NCI-H526 treated with DMSO at 0.1 percent for 48 hours (cell line): ENCODE measurements at regions not wholly inside any gene's neighbourhood (a gene's known extent, or its start where the extent isn't known, plus 50 kb on each side); places are given as distances from the start of the nearest gene placed in this dataset.

ENCODE experiments used
- DNase-seq: peaks from one replicate; lab custom pipeline; 2025; lab: John Stamatoyannopoulos, UW

DNA sequence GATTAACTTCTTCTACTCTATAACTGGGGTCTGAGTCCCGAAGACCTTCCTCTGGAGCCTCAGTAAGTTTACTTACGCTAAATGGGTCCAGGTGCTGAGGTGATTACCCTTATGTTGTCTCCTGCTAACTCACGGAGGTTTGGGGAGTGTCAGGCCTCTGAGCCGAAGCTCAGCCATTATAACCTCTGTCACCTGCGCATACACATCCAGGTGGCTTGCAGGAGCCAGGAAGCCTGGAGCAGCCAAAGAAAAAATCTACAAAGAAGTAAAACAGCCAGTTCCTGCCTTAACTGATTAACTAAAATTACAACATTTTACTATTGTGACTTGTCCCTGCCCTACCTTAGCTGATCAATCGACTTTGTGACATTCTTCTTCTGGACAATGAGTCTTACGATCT is 350.7 kb downstream of the GLRX3 start:
- DNase-seq = no peak

DNA sequence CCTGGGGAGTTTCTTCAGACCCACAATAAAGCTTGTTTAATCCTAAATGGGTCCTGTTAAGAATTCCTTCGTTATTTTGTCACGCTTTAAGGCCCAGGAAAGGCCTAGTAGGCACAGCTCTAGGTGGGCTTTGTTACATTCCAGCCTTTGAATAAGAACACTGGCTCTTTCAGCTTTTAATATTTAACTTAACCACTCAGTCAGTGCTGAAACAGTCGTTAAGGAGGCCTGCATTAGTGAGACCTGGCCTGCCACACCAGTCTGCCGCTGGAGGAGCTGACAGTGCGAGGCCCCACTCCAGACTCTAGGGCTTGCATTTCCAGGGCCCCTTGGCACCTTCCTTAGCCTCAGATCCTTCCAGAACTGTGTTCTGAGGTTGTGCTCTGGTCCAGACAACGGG is 351.4 kb downstream of the GLRX3 start:
- no peak for DNase-seq

DNA sequence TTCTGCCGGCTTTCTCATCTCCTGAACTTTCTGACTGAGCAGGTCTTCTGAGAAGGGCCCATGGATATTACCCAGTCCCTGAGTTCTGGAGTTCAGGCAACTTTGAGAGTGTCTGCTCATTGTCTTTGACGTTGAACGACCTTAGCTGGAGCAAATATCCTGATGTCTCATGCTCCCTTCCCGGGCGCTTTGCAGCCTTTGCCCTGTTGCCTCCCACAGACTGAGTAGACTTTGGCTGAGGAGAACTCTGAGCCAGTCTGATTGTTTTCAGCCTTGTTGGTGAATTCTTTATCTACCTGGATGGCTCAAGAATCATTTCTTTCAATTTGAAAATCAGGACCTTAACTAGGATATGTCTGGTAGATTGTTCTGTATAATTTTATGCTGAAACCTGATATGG is 353.7 kb downstream of the GLRX3 start:
- DNase-seq = no peak

DNA sequence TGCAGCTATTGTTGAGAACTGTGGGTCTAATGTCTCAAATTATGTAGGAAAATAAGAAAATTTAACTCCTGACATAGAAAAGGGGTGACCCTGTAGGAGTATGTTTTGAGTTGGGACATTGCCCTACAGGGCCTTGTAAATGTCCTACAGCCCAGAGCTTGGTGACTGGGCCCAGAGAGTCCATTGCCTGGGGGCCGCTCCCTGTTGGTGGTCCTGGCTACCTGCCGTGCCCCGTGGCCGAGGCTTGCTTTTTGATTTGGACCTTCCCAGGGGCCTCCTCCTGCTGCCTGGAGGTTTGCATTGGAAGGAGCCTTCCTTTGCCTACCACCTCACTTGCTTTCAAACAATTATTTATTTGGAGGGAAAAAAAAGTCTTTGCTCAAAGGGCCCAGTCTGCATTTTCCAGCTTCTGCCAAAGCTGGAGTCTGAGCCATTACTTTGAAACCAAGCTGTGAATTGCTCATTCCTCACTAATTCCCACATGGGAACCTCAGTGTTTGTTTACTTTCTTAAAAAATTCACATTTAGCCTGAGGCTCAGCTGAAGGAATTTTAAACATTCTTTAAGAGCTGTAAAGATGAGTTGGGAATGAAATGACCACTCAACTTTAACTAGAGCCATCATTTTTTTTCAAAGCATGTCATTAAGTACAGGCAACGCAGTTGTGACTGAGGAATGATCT is 355.0 kb downstream of the GLRX3 start:
- no peak for DNase-seq

DNA sequence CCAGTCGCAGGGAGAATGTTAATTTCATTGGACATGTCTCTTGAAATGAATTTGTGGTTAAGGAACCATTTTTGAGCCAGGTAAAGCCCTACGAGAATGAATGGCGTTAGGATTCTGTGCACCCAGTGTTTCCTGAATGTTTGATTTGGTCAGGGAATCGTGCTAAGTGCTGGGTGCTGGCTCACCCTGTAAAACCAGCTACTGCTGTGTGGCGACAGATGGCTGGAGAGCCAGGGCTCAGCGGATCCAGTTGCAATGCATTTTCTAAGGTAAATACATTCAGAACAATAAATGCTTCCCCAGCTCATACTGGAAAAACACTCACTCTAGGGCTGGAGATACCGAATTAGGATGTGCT is 355.5 kb downstream of the GLRX3 start:
- no peak for DNase-seq

DNA sequence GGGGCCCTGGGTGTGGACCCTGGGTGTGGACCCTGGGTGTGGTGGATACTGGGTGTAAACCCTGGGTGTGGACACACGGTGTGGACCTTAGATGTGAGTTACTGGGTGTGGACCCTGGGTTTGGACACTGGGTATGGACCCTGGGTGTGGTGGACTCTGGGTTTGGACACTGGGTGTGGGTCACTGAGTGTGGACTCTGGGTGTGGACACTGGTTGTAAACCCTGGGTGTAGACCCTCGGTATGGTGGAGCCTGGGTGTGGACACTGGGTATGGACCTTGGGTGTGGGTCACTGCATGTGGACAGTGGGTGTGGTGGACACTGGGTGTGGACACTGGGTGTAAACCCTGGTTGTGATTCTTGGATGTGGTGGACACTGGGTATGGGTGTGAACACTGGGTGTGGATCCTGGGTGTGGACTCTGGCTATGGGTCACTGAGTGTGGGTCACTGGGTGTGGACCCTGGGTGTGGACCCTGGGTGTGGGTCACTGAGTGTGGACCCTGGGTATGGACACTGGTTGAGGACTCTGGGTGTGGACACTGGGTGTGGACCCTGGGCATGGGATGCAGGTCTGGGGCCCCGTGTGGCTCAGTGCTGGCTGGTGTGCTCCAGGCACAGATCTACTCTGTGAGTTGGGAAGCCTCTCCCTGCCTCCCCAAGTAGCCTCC is 356.2 kb downstream of the GLRX3 start:
- DNase-seq = no peak

DNA sequence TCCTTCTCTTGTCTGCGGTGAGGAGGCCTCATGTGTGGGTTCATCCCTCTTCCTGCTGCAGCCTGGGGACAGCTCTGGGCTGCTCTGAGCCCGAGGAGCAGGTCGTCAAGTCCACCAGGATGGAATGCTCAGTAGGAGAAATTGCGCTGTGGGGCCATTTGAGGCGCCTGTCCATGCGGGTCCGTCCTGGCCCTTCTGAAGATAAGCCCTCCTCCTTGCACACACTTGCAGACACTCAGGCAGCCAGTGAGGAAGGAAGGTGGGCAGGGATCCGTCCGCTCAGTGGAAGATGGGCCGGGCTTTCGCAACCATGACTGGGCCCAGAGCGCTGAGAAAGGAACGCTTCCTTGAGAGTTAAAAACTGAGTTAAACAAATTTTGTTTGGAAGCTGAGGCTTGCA is 356.8 kb downstream of the GLRX3 start:
- DNase-seq = no peak

DNA sequence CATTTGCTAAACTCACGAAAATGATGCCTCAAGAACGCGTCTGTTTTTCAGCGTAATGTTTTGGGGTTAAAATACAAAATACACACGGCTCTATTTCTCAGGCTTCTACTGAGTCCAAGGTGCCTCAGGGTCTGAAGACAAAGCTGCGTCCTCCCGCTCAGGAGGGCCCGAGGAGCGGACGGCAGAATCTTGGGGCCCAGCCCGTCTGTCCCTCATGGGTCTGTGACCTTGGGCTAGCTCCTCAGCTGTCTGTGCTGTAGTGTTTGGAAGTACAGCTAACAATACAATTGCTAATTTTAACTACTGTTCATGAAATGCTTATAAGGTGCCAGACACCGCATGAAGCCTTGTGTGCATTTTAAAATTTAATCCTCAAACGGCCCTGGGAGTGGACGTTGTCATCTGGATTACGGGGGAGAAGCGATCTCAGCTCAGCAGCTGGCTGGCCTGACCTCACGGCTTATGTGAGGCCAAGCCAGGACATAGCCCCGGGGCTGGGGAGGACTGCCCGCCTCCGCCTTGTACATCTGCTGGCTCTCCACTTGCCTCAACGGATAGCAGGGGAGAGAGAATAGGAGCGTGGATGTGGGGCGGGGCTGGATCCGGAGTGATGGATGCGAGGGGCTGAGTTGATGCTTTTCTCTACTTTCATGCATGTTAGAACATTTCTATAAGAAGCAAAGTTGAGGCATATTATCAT is 357.4 kb downstream of the GLRX3 start:
- no peak for DNase-seq

DNA sequence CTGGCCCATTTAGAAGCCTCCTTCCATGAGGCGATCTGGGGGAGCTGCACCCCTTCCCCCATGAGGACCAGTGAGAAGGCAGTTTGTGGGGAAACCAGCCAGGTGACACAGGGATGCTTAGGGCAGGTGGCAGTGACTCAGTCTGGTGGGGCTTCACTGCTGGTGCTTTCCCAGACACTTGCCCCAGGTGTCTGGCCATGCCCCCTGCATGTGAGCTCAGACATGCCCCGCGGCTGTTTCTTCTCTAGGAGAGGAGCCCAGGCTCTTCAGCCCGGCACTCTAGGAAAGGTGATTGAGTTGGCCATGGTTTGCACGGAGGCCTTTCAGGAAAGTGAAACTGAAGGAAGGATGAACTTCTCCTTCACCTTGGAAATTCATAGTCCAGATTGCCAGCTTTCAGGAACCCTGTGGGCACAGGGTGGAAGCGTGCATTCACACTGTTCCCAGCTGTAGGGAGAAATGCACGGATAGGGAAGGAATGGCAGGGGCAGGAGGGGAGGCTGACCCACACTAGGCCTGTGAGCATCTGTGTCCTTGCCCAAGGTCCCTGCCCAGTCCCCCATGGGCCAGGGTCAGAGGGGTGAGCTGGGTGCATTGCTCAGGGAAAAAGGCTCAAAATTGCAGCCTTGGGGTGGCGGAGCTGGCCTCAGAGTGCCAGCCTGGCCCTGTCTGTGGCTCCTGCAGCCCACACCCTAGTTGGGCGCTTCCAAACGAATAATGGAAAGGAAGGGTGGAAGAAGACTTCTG is 359.1 kb downstream of the GLRX3 start:
- no peak for DNase-seq

DNA sequence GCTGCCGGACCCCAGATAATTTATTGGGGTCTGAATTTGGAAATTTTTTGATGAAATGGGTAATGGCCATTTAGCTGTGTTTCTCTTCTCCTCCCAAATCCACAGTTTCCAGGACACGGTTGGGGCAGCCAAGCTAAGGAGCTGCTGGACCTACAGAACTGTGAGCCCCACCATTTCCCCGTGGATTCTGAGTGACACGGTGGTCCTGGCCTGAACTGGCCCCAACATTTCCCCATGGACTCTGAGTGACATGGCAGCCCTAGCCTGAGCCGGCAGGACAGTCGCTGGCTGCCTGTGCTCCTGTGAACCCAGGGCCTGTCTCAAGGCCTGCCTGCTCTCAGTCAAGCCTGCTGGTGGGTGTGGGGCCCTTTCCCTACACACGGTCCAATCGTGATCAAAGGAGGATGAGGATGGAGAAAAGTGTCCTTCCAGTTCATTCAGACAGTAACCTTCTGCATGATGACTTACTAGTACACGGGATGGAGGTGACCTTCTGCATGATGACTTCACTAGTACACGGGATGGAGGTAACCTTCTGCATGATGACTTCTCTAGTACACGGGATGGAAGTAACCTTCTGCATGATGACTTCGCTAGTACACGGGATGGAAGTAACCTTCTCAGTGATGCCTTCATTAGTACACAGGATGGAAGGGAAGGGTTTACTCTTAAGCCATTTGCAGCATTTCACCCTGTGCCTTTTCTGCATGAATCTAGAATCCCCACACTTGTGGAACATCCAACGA is 359.9 kb downstream of the GLRX3 start:
- no peak for DNase-seq

DNA sequence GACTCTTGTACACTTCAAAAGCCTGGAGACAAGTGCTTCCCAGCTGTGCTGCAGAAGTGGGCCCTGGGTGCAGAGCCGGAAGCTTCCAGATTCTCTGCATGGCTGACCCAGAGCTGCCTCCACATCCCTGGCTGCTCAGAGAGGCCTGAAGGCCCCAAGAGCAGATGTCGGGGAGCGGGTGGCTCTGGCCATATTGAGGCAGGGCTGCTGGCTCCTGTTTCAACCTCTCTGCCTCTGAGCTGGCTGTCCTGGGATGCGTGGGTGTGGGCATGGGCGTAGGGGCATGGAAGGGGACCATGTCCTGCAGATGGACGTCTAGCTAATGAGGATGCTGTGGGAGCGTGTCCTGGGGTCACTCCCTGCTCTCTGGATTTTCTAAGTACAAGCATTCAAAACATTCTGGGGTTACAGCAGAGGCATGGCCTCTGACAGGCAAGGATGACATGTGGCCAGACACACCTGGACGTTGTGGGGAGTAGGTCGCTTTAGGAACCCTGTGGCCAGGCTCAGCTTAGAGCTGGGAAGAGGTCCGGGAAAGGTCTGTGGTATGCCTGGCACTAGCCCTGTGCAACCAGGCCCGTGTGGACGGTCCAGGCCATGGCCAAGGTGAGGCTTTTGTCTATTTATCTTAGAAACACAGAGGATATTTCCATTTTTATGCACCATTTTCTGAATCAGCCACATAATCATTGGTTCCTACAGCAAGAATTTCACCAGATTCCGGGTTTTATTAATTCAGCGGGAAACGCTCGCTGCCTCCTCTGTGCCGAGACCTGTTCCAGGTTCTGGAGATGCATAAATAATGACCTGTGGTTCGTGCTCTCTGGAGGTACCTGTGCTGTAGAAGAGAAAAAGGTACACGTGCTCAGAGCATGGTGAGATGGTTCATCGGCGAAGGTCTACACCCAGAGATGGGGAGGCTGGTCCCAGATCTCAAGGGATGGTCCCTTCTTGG is 361.1 kb downstream of the GLRX3 start:
- DNase-seq = no peak

DNA sequence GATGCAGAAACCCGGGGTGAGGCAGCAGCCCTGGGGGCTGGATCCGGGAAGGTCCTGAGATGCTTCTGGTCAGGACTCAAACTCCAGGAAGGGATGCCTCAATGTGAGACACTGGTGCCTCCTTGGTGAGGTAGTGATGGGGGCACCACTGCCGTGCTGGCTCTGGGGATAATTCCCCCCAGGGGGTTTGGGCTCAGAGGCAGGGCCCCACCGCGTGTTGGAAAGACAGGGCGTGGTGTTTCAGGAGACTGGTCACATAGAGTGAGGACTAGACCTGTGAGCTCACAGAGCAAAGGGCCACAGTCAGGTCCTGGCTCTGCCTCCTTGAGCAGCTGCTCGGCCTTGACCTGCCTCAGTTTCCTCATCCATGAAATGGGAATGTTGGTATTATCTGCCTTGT is 361.9 kb downstream of the GLRX3 start:
- no peak for DNase-seq

DNA sequence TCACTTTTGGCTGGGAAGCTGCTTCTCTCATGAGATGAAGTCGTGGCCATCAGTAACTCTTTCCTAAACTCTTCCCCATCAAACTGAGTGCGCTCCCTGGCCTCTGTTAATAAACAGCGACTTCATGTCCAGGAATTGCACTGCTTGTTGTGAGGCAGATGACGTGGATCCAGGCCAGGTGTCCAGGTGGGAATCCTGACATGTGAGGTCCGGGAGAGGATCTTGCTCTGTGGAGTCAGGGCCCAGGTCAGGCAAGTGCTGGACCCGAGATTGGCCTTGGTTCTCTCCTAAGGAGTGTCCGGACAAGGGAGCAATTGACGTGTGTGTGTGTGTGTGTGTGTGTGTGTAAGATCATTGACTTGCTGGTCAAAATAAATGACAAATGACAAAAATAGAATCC is 362.7 kb downstream of the GLRX3 start:
- no peak for DNase-seq

DNA sequence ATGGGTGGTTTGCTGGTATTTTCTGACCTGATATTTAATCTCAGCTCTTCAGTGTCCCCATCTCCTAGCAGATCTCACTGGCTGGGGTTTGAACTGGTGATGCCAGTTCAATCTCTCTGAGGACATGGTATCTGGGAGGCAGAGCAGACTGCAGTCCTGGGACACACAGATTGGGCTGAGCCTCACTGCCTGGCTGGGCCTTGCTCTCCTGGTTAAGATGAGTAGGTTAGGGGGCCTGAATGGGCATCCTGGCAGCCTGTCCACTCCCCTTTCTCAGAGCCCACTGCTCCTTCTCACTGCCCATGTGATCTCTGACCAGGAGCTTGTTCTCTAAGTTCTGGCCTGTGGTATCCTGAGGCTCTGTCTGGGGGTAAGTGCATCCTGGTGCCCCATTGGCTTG is 363.4 kb downstream of the GLRX3 start:
- DNase-seq = no peak

DNA sequence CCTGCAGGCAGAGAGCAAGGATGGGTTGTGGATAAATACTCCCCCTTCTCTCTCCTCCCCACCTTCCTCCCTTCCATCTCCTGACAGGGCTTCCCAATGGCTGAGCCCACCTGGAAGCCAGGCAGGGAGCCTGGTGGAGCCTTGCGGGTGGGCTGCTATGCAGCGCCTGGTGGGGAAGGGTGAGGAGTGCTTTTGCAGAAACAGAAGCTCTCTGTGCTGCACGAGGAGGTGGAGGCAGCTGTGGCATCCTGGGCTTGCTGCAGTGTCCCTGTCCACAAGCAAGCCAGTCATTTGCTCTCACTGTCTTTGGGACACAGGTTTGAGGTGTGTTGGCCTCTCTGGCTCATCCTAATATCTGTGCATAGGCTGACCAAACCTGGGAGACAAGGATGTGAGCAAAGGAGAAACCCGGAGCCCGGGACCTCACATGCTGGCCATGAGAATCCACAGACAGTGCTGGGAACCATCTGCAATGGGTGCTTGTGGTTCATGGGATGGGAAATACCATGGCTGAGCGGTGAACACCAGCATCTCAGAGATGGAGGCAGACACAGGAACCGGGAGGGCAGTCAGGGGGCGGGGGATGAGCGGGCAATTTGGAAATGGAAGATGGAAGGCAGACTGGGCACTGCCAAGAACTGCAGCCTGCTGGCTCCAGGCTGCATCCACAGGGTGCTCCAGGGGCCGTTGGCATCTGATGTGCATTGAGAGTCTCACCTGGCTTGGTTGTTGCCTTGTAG is 364.2 kb downstream of the GLRX3 start:
- DNase-seq = no peak

DNA sequence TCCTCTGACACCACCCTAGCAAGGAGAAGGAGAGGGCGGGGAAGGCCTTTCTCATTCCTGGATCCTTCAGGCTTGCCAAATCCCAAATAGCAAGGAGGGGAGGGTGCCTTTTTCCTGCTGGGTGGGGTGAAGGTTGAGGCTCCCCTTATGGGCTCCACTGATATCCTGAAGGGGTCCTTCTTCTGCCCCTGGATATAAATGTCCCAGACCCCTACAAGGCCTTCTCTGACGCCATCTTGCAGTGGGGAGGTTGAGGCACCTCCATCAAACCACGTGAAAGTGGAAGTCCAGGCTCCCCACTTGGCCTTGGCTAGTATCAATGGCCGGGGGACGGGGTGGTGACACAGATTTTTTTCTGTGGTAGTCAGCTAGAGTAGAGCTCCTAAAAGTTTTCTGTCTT is 371.3 kb downstream of the GLRX3 start:
- no peak for DNase-seq

DNA sequence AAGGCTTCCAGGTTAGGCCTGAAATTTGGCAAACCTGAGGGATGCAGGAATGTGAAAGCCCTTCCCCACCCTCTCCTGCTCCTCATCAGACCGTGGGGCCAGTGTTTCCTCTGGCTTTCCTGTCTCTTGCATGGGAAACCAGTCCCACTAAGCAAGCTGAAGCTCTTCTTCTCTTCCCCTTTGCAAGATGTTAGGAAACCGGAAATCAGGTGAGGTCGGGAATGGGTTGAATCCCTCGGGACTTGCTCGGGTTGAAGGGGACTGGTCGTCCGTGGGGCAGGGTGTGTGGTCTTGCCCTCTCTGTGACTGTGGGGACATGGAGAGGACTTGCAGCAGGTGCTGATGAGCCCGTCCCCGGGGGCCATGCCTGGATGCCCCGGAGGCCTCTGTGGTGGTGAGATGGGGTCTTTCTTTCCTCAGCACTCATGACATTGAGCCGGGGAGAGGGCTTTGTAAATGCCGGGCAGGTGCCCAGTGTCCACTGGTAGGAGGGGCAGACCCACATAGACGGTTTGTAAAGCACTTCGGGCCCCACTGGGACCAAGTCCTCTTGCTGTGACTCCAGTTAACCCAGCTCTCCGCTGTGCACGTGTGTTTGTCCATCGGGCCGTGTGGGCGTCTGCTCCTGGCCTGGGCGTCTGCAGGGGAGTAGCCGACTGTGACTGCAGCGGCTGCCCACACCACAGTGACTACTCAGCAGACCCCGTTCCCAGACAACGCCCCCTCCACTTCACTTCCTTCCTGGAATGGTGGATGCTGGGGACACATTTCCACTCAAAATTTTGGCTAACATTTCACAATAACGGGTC is 373.9 kb downstream of the GLRX3 start:
- DNase-seq = no peak

DNA sequence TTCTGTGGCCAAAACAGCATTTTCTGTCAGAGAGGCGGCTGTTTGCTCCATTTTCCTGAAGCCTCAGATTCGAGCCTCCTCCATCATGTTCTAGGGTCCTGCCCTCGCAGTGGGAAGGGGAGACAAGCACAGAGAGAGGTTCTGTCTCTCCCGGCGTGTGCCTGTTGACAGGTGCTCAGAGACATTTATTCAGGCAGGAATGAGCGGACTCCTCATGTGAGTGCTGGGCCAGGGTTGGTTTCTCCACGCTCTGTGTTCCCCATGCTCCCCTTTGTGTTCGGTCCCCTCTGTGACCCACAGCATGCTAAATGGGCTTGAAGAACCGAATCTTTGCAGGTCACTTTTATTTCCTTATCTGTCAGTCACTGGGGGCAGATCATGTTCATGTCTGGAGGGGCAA is 374.6 kb downstream of the GLRX3 start:
- DNase-seq = no peak

DNA sequence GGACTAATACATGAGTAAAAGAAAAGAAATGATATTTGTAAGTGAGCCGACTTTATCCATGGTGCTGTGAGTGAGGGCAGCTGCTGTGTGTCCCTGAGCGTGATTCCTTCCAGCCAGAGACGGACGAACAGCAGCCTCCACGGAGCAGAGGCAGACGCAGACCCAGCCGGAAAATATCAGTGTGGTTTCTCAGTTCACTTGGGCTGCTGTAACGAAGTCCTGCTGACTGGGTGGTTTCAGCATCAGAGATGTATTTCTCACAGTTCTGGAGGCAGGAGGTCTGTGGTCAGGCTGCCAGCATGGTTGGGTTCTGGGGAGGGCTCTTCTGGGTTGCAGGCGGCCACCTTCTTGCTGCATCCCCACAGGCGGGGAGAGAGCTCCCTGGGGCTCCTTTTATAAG is 375.6 kb downstream of the GLRX3 start:
- no peak for DNase-seq
